GM18868 (cell line): ENCODE measurements at regions not wholly inside any gene's neighbourhood (a gene's known extent, or its start where the extent isn't known, plus 50 kb on each side); places are given as distances from the start of the nearest gene placed in this dataset.

Source experiments
- ATAC-seq: cut with Tn5 transposase; IDR thresholded peaks from one replicate; pipeline ENCODE4 v1.9.1; 2021; ENCODE audit warnings: mild to moderate bottlenecking, moderate library complexity; ENCODE audit not compliant: unreplicated experiment

- ATAC-seq: no peak
These were observed 86.4 kb upstream of the FN1 start for GRCh38 chr2:215522237-215522636.

GRCh38 chr2:215521031-215521430 is 85.2 kb upstream of the FN1 start:
- ATAC-seq: no peak

GRCh38 chr2:215517391-215517790 is 81.5 kb upstream of the FN1 start:
- no peak for ATAC-seq

- ATAC-seq: no peak
These were observed 78.6 kb upstream of the FN1 start for GRCh38 chr2:215514516-215514915.

- ATAC-seq: no peak
These were observed 75.8 kb upstream of the FN1 start for GRCh38 chr2:215511454-215512346.

DNA sequence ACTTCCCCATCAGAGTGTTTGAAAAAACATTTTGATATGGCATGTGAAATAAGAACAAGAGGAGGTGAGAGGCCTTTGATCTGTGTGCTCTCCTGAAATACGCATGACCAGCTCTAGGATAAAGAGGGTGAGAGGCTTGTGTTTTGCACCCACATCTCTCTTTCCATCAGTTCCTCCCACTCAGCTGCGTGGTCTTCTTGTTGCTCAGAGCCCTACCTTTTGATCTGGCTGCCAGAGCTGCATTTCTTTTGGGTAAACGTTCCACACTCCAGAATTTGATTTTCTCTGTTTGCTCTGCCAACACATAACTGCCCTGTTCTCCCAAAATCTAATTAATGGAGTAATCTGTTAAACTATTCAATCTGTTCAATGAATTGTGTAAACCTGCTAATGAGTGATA is 72.0 kb upstream of the FN1 start:
- ATAC-seq: no peak

- ATAC-seq: no peak
These were observed 71.3 kb upstream of the FN1 start for GRCh38 chr2:215507136-215507535.

DNA sequence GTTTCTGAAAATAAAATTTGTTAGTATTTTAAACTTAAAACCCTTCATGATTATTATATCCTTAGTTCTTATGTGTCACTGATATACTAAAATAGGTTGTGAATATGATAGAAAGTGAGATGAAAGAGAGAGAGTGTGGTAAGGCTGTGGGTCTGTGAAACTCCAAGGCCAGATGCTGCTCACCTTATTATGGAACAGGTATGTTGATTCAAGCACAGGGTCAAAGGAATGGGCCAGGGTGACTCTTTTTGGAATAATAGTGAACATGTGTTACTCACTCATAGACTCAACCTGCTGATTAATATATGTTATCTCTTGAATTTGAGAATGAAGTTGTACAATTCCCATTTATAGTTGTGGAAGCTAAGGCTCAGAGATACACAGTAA is 70.7 kb upstream of the FN1 start:
- ATAC-seq: no peak

DNA sequence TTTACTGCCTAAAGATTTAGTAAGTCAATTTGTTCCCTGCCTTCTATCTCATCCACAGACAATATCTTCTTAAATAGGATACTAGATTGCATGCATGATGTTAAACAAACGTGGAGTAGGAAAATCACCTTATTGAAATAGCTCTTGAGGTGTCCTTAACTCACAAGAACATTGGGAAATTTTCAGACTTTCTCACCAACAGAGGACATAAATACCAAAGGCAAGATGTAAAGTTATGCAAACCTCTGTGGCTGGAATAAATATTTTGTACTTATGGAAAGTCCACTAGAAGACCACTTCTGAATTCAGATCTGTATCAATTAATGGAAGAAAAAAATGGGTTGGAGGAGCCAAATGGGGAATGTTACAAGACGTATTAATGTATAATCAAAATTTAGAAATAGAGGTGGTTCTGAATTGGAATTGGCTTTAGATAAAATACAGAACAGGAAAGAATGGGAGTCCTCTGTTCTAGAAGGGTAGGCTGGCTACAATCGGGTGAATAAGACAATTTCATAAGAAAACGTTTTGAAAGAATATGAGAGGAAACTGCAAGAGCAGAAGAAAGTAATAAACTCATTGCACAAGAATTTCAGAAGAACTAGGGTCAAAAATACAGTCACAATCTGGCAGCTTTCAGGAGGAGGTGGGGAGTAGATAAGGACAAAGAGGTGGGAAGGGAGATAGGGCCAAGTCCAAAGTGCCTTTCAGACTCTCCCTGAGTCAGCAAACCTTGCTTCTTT is 69.3 kb upstream of the FN1 start:
- no peak for ATAC-seq

- no peak for ATAC-seq
These were observed 68.7 kb upstream of the FN1 start for GRCh38 chr2:215504547-215504946.

DNA sequence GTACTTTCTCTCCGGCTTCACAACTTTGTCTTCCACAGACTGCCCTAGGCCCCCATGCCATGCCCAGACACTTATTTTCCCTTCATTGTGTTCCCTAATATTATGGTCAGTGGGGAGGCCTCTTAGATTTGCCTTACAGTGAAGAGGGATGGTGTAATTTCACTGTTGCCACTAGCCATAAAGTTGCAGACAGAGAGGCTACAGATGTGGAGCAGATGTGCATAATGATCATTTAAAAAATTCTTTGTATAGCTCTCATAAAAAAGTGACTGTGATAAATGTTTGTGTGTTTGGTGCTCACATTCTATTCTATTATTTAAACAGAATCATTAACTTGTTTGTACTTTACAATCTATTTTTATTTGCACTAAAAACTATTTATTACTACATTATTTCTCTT is 67.5 kb upstream of the FN1 start:
- no peak for ATAC-seq

GRCh38 chr2:215500466-215500865 is 64.6 kb upstream of the FN1 start:
- ATAC-seq: no peak

GRCh38 chr2:215499331-215499730 is 63.5 kb upstream of the FN1 start:
- ATAC-seq: no peak

GRCh38 chr2:215498431-215498830 is 62.6 kb upstream of the FN1 start:
- no peak for ATAC-seq

DNA sequence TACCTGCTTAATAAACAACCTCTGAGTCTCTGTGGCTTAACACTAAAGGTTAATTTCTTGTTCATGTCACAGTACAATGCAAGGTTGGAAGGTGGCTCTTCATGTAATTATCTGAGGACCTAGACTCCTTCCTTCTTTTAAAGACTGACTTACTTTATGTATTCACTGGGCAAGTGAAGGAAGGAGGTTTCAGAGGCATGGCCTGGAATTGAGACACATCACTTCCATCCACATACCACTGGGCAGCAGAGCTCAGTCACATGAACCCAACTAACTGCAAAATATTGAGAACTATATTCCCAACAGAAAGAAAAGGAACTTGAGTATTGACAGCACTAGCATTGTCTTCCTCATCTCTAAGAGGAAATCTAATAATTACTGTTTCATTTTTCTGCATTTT is 57.5 kb upstream of the FN1 start:
- no peak for ATAC-seq

GRCh38 chr2:215489288-215489848 is 53.5 kb upstream of the FN1 start:
- no peak for ATAC-seq

DNA sequence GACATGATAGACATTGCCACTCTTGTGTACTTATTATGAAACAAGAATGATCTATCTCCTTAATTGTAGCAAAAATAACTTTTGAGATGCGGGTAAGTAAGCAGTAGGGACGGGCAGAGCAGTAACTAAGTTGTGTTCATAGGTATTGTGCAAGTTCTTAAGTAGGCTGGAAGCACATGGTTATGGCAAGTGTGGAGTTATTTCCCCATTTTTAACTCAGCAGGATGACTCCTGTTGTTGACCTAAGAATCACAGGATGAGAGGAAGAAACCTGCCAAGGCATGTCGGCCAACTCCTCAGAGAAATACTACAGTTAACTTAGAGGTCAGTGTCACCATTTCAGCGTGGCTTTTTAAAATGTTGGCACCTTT is 51.1 kb upstream of the FN1 start:
- no peak for ATAC-seq

DNA sequence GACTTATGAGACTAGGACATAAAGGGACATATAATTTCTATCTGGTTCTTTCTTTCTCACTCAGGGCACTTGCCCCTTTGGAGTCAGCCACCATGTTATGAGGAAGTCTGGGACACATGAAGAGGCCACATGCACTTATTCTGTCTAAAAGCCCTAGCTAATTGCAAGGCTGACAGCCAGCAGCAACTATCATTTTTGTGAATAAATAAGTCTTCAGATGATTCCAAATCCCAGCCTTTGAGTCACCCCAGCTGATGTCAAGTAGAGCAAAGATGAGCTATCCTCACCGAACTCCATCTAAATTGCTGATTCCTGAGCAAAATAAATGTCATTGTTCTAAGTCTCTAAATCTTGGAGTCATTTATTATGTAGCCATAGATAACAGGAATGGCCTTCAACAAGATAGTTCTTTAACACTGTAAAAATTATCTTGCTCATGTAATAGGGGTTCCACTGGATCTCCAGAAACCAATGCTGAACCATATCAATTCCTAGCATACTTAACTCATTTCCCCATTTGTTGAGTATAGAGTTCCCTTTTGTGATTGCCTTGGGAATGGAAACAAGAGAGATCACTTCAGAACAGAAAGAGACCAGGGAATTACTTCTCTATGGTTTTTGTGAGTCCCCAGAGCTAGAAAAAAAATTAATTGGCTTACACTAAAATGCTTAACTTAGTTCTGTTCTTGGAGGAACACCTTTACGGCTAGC is 50.6 kb upstream of the FN1 start:
- no peak for ATAC-seq
